NCI-H748 (cell line): ENCODE measurements at regions not wholly inside any gene's neighbourhood (a gene's known extent, or its start where the extent isn't known, plus 50 kb on each side); places are given as distances from the start of the nearest gene placed in this dataset.
"Not testable (repeated sequence)": the region's sequence is repeated elsewhere in the genome, so short reads cannot be mapped to it uniquely, and the experiment has no call there.

Experiments used
- DNase-seq: peaks from one replicate; lab custom pipeline; 2025; ENCODE audit not compliant: unreplicated experiment; lab: John Stamatoyannopoulos, UW

- DNase-seq, result no peak
These were observed 87.1 kb downstream of the HMHB1 start for GRCh38 chr5:143898916-143899591.

- DNase-seq, result no peak
These were observed 97.0 kb downstream of the HMHB1 start for GRCh38 chr5:143908959-143909358.

- DNase-seq, result no peak
These were observed 101.2 kb downstream of the HMHB1 start for GRCh38 chr5:143913008-143913752.

- no peak for DNase-seq
These were observed 102.8 kb downstream of the HMHB1 start for GRCh38 chr5:143914756-143915155.

- no peak for DNase-seq
These were observed 104.5 kb downstream of the HMHB1 start for GRCh38 chr5:143916451-143916850.

GRCh38 chr5:143918961-143919360 lies 107.0 kb downstream of the HMHB1 start:
- no peak for DNase-seq

- DNase-seq, result no peak
These were observed 108.8 kb downstream of the HMHB1 start for GRCh38 chr5:143920772-143921171.

- no peak for DNase-seq
These were observed 109.8 kb downstream of the HMHB1 start for GRCh38 chr5:143921525-143922311.

GRCh38 chr5:143922718-143923117 lies 110.8 kb downstream of the HMHB1 start:
- no peak for DNase-seq

GRCh38 chr5:143923634-143924266 lies 111.8 kb downstream of the HMHB1 start:
- DNase-seq, result no peak

GRCh38 chr5:143924311-143924978 lies 112.5 kb downstream of the HMHB1 start:
- no peak for DNase-seq

GRCh38 chr5:143924979-143925325 lies 113.0 kb downstream of the HMHB1 start:
- not testable (repeated sequence) for DNase-seq

- no peak for DNase-seq
These were observed 117.5 kb downstream of the HMHB1 start for GRCh38 chr5:143929486-143929885.

- DNase-seq, result no peak
These were observed 118.6 kb downstream of the HMHB1 start for GRCh38 chr5:143930561-143930960.

GRCh38 chr5:143931476-143931875 lies 119.5 kb downstream of the HMHB1 start:
- no peak for DNase-seq

- no peak for DNase-seq
These were observed 120.0 kb downstream of the HMHB1 start for GRCh38 chr5:143931986-143932385.

- no peak for DNase-seq
These were observed 120.6 kb downstream of the HMHB1 start for GRCh38 chr5:143932584-143932983.

GRCh38 chr5:143933451-143933850 lies 121.5 kb downstream of the HMHB1 start:
- no peak for DNase-seq

- DNase-seq, result no peak
These were observed 122.9 kb downstream of the HMHB1 start for GRCh38 chr5:143934821-143935220.

GRCh38 chr5:143938230-143938629 lies 126.3 kb downstream of the HMHB1 start:
- no peak for DNase-seq

- DNase-seq, result no peak
These were observed 134.9 kb downstream of the HMHB1 start for GRCh38 chr5:143946837-143947236.
